WTC11 (cell line): ENCODE measurements at regions not wholly inside any gene's neighbourhood (a gene's known extent, or its start where the extent isn't known, plus 50 kb on each side); places are given as distances from the start of the nearest gene placed in this dataset.

Experiments used
- CTCF ChIP-seq: fragments of 200-600 bp; IDR thresholded peaks from 2 replicates; pipeline ENCODE4 v1.8.0; 2022; ENCODE audit warnings: antibody characterized with exemption
- E2F5 ChIP-seq: sonication (generic); formaldehyde crosslinking; IDR thresholded peaks from 2 replicates; pipeline ENCODE4 v1.8.1; 2022; ENCODE audit warnings: mild to moderate bottlenecking, moderate library complexity, missing genetic modification reagents
- KAT7 ChIP-seq: sonication (generic); formaldehyde crosslinking; IDR thresholded peaks from 2 replicates; pipeline ENCODE4 v1.8.1; 2023; ENCODE audit warnings: missing genetic modification reagents, mild to moderate bottlenecking, borderline replicate concordance
- MAX ChIP-seq: sonication (generic); formaldehyde crosslinking; IDR thresholded peaks from 2 replicates; pipeline ENCODE4 v1.8.0; 2022; ENCODE audit warnings: mild to moderate bottlenecking, missing genetic modification reagents
- PREB ChIP-seq: sonication (generic); formaldehyde crosslinking; IDR thresholded peaks from 2 replicates; pipeline ENCODE4 v1.8.1; 2022; ENCODE audit warnings: mild to moderate bottlenecking, missing genetic modification reagents, moderate library complexity, borderline replicate concordance
- SMAD4 ChIP-seq: sonication (generic); formaldehyde crosslinking; IDR thresholded peaks from 2 replicates; pipeline ENCODE4 v1.8.0; 2022; ENCODE audit warnings: mild to moderate bottlenecking, missing genetic modification reagents
- SP1 ChIP-seq: sonication (generic); formaldehyde crosslinking; conservative IDR thresholded peaks from 2 replicates; pipeline ENCODE4 v1.8.1; 2022; ENCODE audit warnings: missing genetic modification reagents
- TEAD4 ChIP-seq: sonication (generic); formaldehyde crosslinking; IDR thresholded peaks from 2 replicates; pipeline ENCODE4 v1.8.0; 2022; ENCODE audit warnings: mild to moderate bottlenecking, missing genetic modification reagents
- ZSCAN18 ChIP-seq: fragments of 250-450 bp; sonication (Bioruptor Pico); IDR thresholded peaks from 2 replicates; pipeline ENCODE4 v2.1.2; 2022; ENCODE audit warnings: mild to moderate bottlenecking, moderate library complexity

GRCh38 chr15:85905751-85906450 is 111.2 kb upstream of the KLHL25 start:
- TF ChIP-seq SMAD4 (CRISPR knock-in tag), result no peak
- no peak for TF ChIP-seq KAT7 (CRISPR knock-in tag)
- no peak for TF ChIP-seq CTCF
- TF ChIP-seq ZSCAN18, result no peak
- TF ChIP-seq SP1 (CRISPR knock-in tag), result no peak
- no peak for TF ChIP-seq TEAD4 (CRISPR knock-in tag)
- no peak for TF ChIP-seq MAX (CRISPR knock-in tag)
- no peak for TF ChIP-seq PREB (CRISPR knock-in tag)
- no peak for TF ChIP-seq E2F5 (CRISPR knock-in tag)
